HG03521 (cell line): ENCODE measurements at regions not wholly inside any gene's neighbourhood (a gene's known extent, or its start where the extent isn't known, plus 50 kb on each side); places are given as distances from the start of the nearest gene placed in this dataset.
"Not testable (repeated sequence)": the region's sequence is repeated elsewhere in the genome, so short reads cannot be mapped to it uniquely, and the experiment has no call there.

Experiments
- ATAC-seq: cut with Tn5 transposase; IDR thresholded peaks from one replicate; pipeline ENCODE4 v1.9.1; 2021; ENCODE audit warnings: mild to moderate bottlenecking, moderate library complexity; ENCODE audit not compliant: unreplicated experiment

DNA sequence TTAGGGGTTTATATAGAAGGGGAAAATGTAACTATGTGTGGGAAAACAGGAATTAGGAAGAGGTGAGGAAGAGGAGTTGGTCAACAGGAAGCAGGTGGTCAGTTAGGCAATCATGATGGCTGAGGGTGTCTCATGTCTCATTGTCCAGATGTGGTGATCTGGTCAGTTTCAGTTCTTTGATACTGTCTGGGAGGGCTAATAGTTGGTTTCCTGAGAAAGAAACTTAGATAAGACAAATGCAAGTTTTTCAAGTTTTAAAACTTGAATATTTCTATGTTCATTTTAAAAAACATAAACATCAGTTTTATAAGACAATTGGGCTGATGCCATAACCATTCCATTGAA is 1121.8 kb upstream of the USP15 start:
- no peak for ATAC-seq

DNA sequence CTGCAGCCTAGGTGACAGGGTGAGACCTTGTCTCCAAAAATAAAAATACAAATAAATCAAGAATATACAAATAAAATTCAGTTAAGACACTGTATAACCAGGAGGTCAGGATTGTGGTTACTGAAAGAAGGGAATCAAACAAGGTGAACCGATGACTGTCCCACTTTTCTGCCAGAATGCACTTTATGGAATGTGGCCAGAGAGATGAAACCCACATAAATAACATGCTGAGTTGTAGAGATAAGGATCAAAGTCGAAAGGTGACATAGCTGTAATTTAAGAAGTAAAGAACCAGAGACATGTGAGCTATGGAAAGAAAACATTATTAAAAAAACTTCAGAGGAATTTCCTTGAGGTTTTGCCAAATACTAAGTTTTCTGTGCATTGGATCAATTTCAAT is 1098.2 kb upstream of the USP15 start:
- no peak for ATAC-seq

DNA sequence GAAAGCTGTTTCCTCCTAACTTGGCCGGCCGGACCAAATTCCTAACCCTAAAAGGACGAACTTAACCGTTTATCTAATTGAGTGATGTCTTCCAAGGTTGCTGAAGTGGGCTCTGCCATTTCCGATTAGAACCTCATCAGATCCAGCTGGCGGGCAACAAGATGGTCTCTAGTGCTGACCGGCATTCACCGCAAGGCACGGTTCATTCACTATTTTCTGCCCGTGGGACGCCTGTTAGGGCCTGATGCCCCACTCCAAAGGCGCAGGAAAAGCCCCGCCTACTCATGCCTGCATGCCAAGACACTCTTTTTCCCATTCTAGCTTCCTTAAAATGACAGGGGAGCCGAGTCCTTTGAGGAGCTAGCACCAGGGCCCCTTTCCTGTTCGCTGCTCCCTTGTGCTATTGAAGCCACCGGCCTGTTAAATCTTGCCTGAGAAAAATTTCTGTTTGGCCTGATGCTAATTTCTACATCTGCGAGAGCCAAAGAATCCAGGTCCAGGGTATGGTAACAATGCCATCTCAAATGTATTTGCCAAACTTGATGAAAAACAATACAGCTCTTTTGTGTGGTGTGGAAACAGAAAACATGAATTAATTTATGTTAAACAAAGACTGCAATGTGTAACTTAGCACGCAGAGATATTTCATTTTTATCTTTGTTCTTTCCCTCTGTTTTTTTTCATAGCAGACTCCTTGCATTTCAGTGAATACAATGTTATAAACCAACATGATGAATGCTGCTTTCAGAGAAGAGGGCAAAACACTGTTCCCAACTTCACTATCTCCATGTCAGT is 1071.2 kb upstream of the USP15 start:
- ATAC-seq: no peak

DNA sequence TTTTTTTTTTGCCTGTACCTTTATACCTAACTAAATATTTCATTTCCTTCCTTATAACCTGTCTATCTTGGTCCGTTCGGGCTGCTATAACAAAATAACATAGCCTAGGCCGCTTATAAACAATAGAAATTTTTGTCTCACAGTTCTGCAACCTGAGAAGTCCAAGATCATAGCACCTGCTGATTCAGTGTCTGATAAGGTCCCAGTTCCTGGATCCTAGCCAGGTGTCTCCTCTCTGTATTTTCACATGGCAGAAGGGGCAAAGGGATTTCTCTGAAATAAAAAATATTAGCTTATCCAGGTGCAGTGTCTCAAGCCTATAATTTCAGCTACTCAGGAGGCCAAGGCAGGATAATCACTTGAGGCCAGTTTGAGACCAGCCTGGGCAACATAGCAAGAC is 1046.6 kb upstream of the USP15 start:
- ATAC-seq: no peak

DNA sequence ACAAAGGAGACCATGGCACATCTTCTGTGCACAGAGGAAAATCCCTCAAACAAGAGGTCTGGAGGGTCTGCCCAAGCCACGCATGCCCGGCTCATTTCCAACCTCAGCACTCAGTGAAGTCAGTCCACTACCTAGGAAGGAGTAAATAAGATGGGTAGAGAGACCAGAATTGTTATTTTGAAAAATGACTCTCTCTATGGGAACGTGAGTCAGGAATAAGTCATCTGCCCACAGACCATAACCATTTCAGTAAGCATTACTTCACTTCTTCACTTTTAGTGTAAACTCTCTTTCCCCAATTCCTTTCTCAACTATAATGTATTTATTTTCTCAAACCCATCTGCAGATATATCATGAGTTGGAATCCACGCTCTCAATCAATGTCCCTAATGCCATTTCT is 1039.9 kb upstream of the USP15 start:
- ATAC-seq: no peak

DNA sequence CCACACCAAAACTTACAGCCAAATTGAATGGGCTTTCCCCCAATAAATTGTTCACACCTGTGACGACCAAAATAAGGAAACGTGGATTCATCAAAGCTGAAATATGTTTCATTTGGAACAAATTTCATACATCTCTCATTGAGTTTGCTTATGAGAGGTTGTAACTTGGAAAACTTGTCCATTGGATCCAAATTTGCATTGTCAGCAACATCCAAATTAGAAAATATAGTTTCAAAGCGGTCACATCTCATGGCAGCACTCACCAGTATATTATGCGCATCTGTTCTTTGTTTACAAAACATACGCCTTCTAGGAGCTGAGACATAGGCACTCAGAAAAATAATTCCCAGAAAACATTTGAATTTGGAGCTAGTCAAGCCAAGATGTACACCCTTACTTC is 1028.2 kb upstream of the USP15 start:
- no peak for ATAC-seq

DNA sequence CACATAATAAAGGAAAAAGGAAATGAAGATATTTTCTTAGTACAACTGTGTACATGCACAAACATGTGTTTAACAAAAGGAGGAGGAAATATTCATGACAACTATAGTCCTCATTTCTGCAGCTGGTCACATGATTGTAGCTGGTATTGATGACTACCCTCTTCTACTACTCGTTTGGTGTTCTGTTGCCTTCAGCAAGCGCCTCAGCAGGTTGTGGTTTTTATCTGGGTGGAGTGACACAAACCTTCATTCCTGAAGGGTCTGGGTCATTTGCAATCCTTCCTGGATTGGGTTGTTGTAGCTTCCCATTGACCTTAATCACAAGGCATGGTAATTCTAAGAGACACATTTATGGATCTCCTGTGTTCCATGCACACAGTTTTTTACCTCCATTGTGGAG is 1009.9 kb upstream of the USP15 start:
- no peak for ATAC-seq

DNA sequence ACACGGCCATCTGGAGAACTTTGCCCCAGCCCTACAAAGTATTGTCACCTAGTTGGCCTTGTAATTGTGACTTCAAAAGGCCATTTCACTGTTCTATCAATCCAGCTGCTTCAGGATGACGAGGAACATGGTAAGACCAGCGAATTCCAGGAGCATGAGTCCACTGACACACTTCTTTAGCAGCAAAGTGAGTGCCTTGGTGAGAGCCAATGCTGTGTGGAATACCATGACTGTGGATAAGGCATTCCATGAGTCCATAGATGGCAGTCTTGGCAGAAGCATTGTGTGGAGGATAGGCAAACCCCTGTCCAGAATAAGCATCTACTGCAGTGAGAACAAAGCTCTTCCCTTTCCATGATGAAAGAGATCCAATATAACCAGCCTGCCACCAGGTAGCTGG is 1009.1 kb upstream of the USP15 start:
- ATAC-seq: no peak

DNA sequence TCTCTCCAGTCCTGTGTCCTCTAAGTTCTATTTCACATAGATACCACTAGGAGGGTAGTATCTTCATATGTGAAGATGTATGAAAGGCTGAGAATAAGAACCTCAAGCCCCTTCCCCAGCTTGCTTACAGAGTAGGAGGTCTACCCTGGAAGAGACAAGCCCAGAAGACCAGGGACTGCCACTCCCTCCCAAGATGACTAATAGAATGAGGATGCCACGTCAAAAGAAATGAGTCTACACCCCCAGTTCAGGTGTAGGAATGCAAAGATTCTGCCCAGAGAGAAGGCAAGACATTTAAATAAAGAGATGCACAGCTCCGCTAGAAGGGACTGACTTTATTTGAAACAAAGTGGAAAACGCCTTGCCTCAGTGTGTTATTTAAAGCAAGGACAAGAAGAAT is 1006.0 kb upstream of the USP15 start:
- ATAC-seq: no peak

DNA sequence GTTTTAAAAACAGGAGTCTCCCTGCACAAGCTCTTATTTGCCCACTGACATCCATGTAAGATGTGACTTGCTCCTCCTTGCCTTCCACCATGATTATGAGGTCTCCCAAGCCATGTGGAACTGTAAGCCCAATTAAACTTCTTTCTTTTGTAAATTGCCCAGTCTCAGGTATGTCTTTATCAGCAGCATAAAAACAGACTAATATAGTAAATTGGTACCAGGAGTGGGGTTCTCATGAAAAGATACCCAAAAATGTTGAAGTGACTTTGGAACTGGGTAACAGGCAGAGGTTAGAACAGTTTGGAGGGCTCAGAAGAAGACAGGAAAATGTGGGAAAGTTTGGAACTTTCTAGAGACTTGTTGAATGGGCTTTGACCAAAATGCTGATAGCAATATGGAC is 995.9 kb upstream of the USP15 start:
- ATAC-seq: not testable (repeated sequence)

DNA sequence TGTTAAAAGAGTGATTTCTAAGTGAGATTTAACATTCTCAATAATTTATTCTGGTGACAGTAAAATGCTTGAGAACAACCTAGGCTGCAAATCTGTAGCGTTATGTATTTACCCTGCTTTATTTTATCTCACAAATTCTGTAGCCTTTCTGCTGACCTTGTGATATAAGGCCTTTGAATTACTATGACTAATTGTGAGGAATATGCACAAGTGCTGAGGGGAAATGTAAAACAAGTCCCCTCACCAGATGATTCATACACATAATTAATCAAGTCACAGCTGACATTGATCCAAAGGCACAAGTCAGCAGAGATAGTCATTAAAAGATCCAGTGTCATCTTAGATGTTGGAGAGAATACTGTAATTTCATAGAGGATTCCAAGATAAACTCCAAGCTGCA is 992.7 kb upstream of the USP15 start:
- no peak for ATAC-seq

DNA sequence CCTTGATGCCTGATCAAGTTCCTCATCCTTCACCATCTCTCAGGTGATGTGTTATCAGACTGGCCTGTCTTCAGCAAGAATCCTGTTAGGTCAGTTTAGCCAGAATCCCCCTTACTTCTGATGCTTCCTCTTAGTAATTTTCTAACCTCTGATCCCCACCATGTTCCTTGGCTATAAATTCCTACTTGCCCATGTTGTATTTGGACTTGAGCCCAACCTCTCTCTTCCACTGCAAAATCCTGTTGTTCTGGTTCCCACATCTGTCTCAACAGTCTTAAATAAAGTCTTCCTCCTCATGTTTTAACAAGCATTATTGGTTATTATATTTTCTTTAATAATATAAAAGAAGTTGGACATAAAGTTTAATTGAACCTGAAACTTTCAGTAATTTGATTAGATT is 987.8 kb upstream of the USP15 start:
- ATAC-seq: no peak

DNA sequence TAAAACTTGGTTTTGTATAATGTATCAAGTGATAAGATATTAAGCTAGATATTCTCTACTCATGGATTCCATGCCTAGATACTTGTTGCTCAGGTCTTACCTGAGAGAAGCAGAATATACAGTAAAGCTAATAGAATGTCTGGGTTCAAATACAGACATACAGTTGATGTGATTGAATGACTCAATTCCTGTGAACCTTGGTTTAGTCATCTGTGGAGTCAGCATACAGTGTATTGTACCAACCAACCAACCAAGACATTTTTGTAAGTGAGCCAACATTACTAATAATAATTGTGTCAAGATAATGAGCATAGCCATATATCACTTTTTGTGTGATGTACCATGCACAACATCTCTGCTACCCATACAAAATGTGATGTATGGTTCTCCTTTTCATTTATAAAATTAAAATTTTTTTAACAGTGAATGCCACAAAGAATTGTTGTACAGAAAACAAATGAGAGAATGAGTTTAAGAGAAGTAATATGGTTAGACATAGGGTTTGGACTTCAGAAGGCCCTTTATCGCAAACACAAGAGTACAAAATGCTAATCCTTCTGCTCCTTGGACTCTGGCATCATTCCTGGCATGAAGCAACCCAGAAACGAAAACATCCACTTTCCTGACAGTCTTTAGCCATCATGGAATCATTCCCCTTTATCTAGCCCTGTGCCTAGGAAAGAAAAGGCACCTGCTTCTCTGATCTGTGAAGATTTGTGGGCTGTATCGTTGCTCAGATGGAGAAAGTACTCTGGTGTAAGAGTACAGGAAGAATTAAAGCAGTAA is 977.2 kb upstream of the USP15 start:
- ATAC-seq: no peak

DNA sequence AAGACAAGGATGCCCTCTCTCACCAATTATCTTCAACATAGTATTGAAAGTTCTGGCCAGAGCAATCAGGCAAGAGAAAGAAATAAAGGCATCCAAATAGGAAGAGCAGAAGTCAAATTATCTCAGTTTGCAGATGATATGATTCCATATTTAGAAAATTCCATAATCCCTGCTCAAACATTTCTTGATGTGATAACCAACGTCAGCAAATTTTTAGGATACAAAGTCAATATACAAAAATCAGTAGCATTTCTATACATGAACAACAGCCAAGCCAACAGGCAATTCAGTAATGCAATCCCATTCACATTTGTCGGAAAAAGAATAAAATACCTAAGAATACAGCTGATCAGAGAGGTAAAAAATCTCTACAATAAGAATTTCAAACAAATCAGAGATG is 969.7 kb upstream of the USP15 start:
- no peak for ATAC-seq

DNA sequence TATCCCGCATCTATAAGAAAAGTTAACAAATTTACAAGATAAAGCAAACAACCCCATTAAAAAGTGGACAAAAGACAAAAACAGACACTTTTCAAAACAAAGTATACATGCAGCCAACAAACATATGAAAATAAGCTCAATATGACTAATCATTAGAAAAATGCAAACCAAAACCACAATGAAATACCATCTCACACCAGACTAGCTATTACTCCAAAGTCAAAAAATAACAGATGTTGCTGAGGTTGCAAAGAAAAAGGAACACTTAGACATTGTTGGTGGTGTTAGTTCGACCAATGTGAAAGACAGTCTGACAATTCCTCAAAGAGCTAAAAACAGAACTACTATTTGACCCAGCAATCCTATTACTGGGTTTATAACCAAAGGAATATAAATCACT is 968.6 kb upstream of the USP15 start:
- no peak for ATAC-seq

DNA sequence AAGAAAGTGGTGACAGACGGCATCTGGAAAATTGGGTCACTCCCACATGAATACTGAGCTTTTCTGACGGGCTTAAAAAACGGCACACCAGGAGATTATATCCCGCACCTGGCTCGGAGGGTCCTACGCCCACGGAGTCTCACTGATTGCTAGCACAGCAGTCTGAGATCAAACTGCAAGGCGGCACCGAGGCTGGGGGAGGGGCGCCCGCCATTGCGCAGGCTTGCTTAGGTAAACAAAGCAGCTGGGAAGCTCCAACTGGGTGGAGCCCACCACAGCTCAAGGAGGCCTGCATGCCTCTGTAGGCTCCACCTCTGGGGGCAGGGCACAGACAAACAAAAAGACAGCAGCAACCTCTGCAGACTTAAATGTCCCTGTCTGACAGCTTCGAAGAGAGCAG is 966.2 kb upstream of the USP15 start:
- not testable (repeated sequence) for ATAC-seq

DNA sequence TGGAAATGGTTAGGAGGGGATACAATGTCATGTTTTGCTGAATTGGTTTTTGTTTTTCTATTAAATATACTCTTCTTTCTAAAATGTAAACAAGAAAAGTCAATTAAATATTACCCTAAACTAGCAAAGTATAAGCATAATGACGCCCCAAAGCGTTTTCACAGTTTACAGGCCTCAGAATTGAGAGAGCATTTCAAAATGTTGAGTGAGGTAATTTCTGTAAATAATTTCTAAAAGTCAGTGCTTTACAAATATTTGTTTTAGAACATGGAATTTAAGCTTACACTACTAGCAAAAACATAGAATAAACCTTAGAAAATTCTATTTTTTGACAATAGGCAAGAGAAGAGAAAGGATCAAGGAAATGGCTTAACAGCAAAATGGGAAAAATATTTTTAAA is 958.4 kb upstream of the USP15 start:
- no peak for ATAC-seq

DNA sequence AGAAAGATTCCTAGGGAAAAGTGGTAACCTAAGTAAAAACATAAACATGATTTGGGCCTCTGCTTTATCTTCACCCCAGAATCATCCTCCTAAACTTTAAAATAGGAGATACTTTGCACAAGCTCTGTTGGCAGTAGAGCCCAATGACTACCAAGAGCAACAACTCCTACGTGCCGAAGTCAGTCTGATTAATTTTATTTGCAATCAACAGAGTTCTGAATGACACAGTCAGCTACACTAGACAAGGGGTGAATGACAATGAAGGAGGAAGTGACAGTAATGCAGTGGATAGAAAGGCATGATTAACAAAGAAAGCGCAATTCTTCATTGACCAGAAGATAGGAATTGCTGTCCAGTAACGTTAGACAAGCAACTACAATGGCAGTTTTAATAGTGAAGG is 957.9 kb upstream of the USP15 start:
- ATAC-seq: no peak

DNA sequence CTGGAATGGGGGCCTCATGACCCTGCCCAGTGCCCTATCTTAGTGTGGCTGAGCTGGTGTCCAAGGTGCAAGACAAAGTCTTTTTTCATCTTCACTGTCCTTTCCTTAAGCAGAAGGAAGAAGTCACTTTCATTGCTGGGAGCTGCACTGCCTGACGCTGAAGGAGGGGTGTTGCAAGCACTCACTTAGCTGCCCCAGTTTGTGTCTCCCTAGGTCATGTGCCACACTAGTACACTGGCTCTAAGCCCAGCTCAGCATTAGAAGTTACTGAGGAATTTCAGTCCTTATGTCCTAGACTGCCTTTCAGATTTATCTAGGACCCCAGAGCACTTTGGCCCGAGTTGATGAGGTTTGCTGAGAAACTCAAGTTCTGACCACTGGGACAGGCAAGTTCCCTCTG is 952.0 kb upstream of the USP15 start:
- no peak for ATAC-seq

DNA sequence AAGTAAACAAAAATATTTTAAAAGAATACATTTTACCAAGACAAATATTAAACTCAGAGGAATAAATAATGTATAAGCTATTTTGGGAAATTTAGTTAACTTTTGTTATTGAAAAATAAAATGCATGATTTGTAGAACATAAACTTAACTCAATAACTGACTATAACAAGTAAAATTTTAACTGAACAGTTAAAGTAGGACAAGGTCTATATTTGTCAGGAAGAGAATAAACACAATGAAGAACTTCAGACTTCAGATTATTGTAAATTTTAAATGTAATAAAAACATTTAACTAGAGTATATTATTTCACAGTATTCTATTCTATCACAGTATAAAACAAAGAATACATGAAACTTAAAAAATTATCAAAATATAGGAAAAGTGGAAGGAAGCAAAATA is 948.8 kb upstream of the USP15 start:
- ATAC-seq: no peak

DNA sequence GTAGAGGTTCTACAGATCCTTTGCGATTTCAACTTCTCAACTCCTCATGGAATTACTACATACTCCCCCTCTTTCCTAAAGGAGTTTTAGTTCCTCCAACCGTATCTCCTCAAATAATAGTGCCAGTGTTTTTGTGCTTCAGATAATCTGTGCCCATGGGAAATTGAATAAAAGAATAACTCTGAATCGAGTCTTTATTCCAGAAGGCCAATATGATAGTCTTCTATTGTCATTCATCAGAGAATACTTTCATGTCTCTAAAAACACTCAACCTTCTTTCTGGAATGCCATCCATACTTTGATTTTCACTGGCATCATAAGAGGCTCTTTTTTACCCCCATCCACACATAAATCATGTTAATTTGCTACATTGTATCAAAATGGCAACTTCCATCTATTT is 911.3 kb upstream of the USP15 start:
- no peak for ATAC-seq

DNA sequence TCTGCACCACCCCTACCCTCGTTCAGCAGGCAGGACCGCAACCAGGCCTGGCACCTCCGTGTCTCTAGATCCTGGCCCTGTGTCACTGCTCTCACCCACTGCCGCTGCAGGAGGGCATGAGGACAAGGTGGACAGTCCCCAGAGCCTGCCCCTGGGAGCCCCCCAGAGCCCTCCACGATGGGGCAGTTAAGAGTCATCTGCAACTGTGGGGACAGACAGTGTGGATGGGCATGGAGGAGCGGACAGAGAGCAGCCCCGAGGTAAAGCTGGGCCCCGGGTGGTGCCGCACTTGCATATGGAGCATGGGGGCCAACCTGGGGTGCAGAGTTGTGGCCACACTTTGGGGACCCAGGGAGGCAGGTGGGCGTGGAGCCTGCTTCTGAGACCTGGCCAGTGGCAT is 905.1 kb upstream of the USP15 start:
- ATAC-seq: no peak

DNA sequence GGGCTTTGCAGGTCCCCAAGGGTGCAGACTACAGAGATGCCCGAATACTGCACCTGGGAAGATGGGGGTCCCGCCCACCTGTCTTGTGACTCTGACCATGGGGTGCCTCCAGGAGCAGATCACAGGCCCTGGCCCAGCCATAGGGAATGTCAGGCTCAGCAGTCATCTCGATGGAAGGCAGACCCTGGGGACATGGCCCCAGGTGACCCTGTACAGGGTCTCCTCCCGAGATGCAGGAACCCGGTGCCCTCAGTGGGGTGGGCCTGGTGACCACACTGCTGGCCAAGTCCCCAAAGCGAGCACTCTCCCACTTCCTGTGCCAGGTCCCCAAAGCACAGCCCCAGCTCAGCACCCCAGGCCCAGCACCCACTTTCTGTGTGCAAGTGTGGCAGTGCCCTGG is 903.7 kb upstream of the USP15 start:
- no peak for ATAC-seq
